GM12875 (cell line): ENCODE measurements at regions not wholly inside any gene's neighbourhood (a gene's known extent, or its start where the extent isn't known, plus 50 kb on each side); places are given as distances from the start of the nearest gene placed in this dataset.
A peak's percentile ranks its signal among the peaks of the same experiment; 100 is the strongest.

Source experiments
- H3K4me3 ChIP-seq: one replicate; pipeline ENCODE4 v1.5.1; 2011; ENCODE audit warnings: low read depth, low read length, control low read depth
- TF ChIP-seq, protein P1 (sequence below): IDR thresholded peaks from 2 replicates; pipeline ENCODE4 v1.5.1; 2011; ENCODE audit warnings: low read depth, mild to moderate bottlenecking, control low read depth, inconsistent platforms, low read length, moderate library complexity, borderline replicate concordance; ENCODE audit not compliant: insufficient read depth

DNA sequence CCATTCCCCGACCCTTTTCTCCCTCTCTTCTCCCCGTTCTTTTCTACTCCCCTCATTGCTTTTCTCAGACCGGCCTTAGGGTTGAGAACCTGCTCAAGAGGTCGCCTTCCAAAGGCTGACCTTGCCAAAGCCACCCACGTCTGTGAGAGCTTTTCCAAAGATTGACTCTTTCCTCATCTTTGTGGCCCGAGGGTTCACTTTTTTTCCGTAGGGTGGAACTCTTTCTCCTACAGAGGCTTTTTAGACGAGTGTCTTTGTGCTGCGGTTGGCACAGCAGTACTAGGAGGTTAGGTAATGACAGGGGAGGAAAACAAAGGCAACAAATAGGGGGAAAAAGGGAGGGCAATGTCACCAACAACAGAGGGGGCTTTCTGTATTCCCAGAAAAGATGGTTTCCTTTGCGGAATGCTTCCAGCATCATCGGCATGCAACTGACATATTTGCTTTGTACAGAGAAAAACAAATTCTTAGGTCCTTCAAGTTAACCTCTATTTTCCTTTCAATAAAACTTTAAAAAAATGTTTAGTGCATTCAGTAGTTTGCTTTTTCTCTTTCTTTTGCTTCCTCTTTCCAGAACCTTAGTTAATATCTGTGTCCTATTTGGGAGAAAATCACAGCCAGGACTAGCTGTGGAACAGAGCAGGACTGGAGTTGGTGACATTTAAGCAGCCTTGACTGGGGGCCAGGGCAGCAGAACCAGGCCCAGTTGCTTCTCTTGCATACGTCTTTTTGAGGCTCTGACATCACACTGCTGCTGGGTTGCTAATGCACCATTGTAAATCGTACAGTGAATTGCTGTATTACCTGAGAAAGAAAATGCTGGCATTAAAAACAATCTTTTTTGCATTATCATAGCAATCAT, 188.1 kb upstream of the FANCL start:
- no peak overlapping the region for H3K4me3 ChIP-seq
- TF ChIP-seq, protein P1, sequence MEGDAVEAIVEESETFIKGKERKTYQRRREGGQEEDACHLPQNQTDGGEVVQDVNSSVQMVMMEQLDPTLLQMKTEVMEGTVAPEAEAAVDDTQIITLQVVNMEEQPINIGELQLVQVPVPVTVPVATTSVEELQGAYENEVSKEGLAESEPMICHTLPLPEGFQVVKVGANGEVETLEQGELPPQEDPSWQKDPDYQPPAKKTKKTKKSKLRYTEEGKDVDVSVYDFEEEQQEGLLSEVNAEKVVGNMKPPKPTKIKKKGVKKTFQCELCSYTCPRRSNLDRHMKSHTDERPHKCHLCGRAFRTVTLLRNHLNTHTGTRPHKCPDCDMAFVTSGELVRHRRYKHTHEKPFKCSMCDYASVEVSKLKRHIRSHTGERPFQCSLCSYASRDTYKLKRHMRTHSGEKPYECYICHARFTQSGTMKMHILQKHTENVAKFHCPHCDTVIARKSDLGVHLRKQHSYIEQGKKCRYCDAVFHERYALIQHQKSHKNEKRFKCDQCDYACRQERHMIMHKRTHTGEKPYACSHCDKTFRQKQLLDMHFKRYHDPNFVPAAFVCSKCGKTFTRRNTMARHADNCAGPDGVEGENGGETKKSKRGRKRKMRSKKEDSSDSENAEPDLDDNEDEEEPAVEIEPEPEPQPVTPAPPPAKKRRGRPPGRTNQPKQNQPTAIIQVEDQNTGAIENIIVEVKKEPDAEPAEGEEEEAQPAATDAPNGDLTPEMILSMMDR, result no peak

DNA sequence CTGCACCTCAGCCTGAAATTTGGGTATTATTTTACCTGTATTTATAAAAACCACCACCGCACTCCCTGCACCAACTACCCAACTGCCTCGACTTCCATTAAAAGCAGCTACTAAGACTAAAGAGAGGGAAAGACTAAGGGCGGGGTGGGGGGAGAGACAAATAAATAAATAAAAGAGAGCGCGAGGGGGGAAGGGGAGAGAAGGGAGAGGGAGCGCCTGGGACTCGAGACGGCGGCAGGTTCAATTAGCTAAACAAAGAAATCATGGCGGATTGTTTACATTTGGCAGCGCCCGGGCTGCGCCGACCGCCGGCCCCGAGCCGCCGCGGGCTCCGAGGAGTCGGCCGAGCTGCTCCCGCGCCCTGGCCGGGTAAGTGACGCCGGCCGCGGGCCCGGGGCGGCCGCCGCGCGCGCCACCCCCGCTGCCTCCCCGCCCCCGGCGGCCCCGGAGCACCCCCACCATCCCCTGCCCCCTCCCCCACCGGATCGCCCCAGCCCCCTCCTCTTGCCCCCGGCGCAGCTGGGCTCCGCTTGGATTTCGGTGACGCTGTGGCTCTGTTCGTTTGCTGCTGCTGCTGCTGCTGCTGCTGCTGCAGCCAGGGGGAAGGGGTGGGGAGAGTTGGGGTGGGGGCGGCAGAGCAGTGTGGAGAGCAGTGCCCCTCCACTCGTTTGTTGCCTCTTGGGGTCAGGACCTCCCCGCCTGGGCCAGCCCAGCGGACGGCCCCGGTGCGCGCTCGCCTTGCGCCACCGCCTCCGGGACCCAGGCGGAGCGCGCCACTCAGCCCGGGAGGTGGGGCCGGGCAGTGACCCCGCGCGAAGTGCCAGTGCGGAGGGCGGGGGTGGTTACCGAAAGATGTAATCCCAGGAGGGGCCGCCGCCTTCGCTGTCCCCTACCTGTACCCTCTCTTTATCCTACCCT, 187.2 kb upstream of the FANCL start:
- peak overlapping the region; percentile 35 for H3K4me3 ChIP-seq
- TF ChIP-seq, protein P1, result no peak

DNA sequence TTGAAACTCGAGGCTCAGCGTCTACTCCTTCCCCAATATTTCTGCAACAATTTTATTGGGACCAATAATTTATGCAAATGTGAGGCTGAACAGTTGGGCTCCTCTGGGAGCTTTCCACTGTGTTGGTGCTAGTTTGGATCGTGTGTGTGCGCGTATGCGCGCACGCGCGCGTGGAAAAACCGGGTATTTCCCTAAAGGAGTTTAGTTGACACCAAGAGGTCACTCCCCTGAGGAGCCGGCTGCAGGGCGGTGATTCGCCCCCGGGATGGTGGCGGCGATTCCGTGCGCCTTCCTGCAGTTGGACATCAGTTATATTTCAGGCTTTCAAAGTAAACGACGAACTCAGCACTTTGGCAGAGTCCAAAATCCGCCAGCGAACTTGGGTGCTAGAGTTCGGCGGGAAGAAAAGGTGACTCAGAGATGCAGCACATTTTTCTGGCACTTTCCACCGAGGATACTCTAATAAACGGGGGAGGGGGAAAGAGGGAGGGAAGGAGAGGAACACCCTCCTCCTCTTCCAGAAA, 186.5 kb upstream of the FANCL start:
- H3K4me3 ChIP-seq, result peak overlapping the region; percentile 35
- TF ChIP-seq, protein P1, result no peak

DNA sequence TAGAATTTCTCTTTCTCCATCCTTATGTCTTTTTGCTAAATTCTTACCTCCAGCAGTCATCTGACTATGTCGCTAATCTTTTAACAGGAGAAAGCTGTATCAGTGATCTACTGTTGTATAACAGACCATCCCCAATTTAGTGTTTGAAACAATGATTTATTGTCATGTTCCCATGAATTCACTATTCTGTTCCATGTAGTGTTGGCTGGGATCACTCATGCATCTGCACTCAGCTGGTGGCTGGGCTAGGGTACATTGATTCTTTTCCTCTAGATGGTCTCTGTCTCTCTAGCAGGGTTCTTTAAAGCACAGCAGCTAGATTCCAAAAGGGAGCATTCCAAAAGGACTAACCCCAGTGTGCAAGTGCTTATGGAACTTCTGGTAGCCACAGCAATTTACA, 184.2 kb upstream of the FANCL start:
- H3K4me3 ChIP-seq, result no peak overlapping the region
- TF ChIP-seq, protein P1, result no peak

DNA sequence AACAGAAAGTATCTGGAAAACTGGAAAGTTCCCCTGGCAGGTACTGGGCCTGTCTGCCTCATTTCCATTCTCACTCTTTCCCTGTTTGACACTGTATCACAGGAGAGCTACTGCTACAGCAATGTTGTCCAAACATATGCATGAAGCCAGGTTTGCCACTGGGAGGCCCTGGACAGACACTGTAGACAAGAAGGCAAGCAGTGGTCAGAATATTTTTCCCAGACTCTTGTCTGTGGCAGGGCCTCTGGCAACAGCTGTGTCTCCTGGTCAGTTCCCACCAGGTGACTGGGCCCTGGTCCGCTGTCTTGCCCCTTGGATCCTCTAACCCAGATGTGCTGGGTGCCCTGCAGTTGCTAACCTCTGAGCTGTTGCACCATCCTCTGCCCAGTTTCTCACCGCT, 178.9 kb upstream of the FANCL start:
- TF ChIP-seq, protein P1, result no peak
- H3K4me3 ChIP-seq, result no peak overlapping the region

DNA sequence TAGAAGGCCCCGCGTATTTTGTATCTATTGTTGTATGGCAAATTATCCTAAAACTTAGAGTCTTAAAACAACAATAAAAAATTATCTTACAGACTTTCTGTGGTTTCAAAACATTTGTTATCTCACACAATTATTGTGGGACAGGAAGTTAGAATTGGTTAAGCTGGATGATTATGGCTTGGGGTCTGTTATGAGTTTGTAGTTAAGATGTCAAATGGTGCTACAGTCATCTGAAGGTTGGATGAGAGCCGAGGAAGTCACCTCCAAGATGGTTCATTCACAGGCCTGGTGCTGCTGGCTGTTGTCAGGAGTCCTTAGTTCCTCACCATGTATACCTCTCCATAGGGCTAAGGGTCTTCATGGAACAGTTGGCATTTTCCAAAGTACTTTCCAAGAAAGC, 175.6 kb upstream of the FANCL start:
- TF ChIP-seq, protein P1, result no peak
- H3K4me3 ChIP-seq, result no peak overlapping the region
